Activated T-helper 2 cell treated with anti-CD3 and anti-CD28 coated beads, Interferon-gamma antibody, Interleukin-2, Interleukin-4, amounts not matched to agents 10 μg/mL and 5 μg/mL and 100 μg/mL, durations not matched to agents 14 hours and 24 hours and 36 hours (primary cell): ENCODE measurements at regions not wholly inside any gene's neighbourhood (a gene's known extent, or its start where the extent isn't known, plus 50 kb on each side); places are given as distances from the start of the nearest gene placed in this dataset.

ENCODE experiments used
- DNase-seq: peaks from one replicate; pipeline ENCODE4 v3.0.0; 2021; ENCODE audit warnings: low spot score
- H3K27ac Mint-ChIP-seq: one replicate; pipeline ENCODE4 v1.8.0; 2021; ENCODE audit warnings: mixed read lengths
- H3K27me3 Mint-ChIP-seq: one replicate; pipeline ENCODE4 v1.8.0; 2021; ENCODE audit warnings: low read depth, mixed read lengths
- H3K36me3 Mint-ChIP-seq: one replicate; pipeline ENCODE4 v1.8.0; 2021; ENCODE audit warnings: low read depth, mixed read lengths
- H3K4me1 Mint-ChIP-seq: one replicate; pipeline ENCODE4 v1.8.0; 2021; ENCODE audit warnings: low read depth, mixed read lengths
- H3K4me3 Mint-ChIP-seq: one replicate; pipeline ENCODE4 v1.8.0; 2021; ENCODE audit warnings: low read depth, mild to moderate bottlenecking, moderate library complexity, mixed read lengths
- H3K9me3 Mint-ChIP-seq: one replicate; pipeline ENCODE4 v1.8.0; 2021; ENCODE audit warnings: mixed read lengths
- intact Hi-C: fragments of 100-400 bp; cut with micrococcal nuclease; formaldehyde crosslinking; loops from one replicate; pipeline ENCODE4 v1.15.1; 2023

- intact Hi-C loops = no loop called here
- Mint-ChIP-seq H3K4me3 (no peak overlapping the region), H3K4me1 (peaks cover 12% of the 10 kb centered on the region)
These were observed 169.5 kb upstream of the EGLN3 start for GRCh38 chr14:34120185-34120977.

GRCh38 chr14:34119107-34119858, 168.4 kb upstream of the EGLN3 start:
- H3K9me3 Mint-ChIP-seq = peaks cover 6% of the 10 kb centered on the region
- no peaks in the 10 kb centered on the region for H3K36me3 Mint-ChIP-seq
- H3K4me3 Mint-ChIP-seq = no peak overlapping the region
- no peak for DNase-seq
- intact Hi-C loops = no loop called here
- H3K27me3 Mint-ChIP-seq = peaks cover 34% of the 10 kb centered on the region
- peaks cover 12% of the 10 kb centered on the region for H3K4me1 Mint-ChIP-seq
- H3K27ac Mint-ChIP-seq = no peak overlapping the region

More at GRCh38 chr14:34120185-34120977, 169.5 kb upstream of the EGLN3 start:
- Mint-ChIP-seq H3K27ac (no peak overlapping the region), H3K27me3 (peaks cover 28% of the 10 kb centered on the region), H3K36me3 (no peaks in the 10 kb centered on the region), H3K9me3 (peaks cover 6% of the 10 kb centered on the region)
- no peak for DNase-seq

DNA sequence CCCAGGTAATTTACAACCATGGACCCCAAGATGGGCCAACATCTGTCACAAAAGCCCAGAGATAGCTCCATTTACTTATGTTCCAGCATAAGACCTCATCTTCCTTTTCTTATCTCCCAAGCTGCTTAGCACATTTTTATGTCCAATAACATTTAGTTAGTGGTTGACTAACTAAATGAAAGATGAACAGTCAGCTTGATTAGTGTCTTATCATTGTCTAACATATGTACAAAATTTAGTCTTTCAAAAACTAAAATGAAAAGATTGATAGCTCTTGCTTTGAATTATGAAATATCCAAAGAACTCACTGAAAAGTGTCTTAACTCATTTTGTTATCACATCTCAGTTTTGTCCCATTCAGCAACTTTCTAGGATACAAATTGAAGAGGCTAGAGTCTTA, 163.1 kb upstream of the EGLN3 start:
- Mint-ChIP-seq H3K27ac (no peak overlapping the region), H3K4me1 (peaks cover 3% of the 10 kb centered on the region), H3K27me3 (peaks cover 46% of the 10 kb centered on the region), H3K36me3 (no peaks in the 10 kb centered on the region), H3K4me3 (no peak overlapping the region), H3K9me3 (peaks cover 6% of the 10 kb centered on the region)
- DNase-seq = no peak
- intact Hi-C loops = no loop called here

- no peak for DNase-seq
- peaks cover 5% of the 10 kb centered on the region for H3K4me1 Mint-ChIP-seq
- no peaks in the 10 kb centered on the region for H3K36me3 Mint-ChIP-seq
- peaks cover 6% of the 10 kb centered on the region for H3K9me3 Mint-ChIP-seq
- H3K27ac Mint-ChIP-seq = no peak overlapping the region
- no peak overlapping the region for H3K4me3 Mint-ChIP-seq
- intact Hi-C loops = no loop called here
- H3K27me3 Mint-ChIP-seq = peaks cover 46% of the 10 kb centered on the region
These were observed 162.2 kb upstream of the EGLN3 start for GRCh38 chr14:34113005-34113511.

DNA sequence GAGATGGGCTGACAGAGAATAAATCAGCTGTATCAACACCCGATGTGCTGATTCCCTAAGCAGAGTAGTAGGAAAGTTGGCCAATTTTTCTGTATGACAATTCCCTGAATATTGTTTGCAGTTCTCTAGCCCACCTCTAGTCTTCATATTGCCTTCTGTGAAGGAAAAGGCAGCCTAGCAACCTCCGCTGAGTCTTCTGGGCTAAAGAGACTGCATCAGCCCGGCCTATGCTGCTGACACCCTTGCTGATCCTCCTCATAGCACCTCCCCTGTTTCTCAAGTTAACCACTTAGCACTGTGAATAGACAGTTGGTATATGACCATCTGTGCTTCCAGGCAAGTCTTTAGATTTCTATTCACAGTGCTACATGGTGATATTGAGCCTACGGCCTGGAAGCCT, 161.1 kb upstream of the EGLN3 start:
- H3K27me3 Mint-ChIP-seq = peaks cover 48% of the 10 kb centered on the region
- peaks cover 5% of the 10 kb centered on the region for H3K4me1 Mint-ChIP-seq
- H3K4me3 Mint-ChIP-seq = no peak overlapping the region
- intact Hi-C loops = no loop called here
- peaks cover 6% of the 10 kb centered on the region for H3K9me3 Mint-ChIP-seq
- no peaks in the 10 kb centered on the region for H3K36me3 Mint-ChIP-seq
- H3K27ac Mint-ChIP-seq = no peak overlapping the region
- no peak for DNase-seq

- peaks cover 5% of the 10 kb centered on the region for H3K4me1 Mint-ChIP-seq
- H3K27me3 Mint-ChIP-seq = peaks cover 51% of the 10 kb centered on the region
- no peaks in the 10 kb centered on the region for H3K36me3 Mint-ChIP-seq
- peaks cover 6% of the 10 kb centered on the region for H3K9me3 Mint-ChIP-seq
- no peak for DNase-seq
- no peak overlapping the region for H3K27ac Mint-ChIP-seq
- no peak overlapping the region for H3K4me3 Mint-ChIP-seq
- intact Hi-C loops = no loop called here
These were observed 160.6 kb upstream of the EGLN3 start for GRCh38 chr14:34111505-34111904.

GRCh38 chr14:34110531-34110930, 159.7 kb upstream of the EGLN3 start:
- no peak overlapping the region for H3K4me3 Mint-ChIP-seq
- H3K36me3 Mint-ChIP-seq = no peaks in the 10 kb centered on the region
- H3K4me1 Mint-ChIP-seq = peaks cover 5% of the 10 kb centered on the region
- DNase-seq = no peak
- no peak overlapping the region for H3K27ac Mint-ChIP-seq
- intact Hi-C loops = no loop called here
- H3K27me3 Mint-ChIP-seq = peaks cover 50% of the 10 kb centered on the region
- no peaks in the 10 kb centered on the region for H3K9me3 Mint-ChIP-seq

DNA sequence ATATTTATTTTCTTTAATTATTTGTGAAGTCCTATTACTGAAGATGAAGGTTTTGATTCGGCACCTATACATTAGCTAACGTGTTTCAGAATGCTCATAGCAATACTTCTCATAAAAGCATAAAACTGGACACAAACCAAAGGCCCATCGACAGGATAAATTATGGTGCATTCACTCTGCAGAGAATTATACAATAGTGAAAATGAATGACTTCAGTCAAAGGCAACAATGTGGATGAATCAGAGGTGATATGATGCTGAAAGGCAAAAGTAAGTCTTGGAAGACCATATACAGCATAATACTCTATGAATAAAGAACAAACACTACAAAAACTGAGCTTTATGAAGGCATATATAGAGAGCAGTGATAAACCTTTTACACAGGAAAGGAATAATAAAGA, 156.6 kb upstream of the EGLN3 start:
- H3K27ac Mint-ChIP-seq = no peak overlapping the region
- H3K9me3 Mint-ChIP-seq = no peaks in the 10 kb centered on the region
- peaks cover 28% of the 10 kb centered on the region for H3K27me3 Mint-ChIP-seq
- no peak overlapping the region for H3K4me3 Mint-ChIP-seq
- intact Hi-C loops = no loop called here
- H3K4me1 Mint-ChIP-seq = peaks cover 5% of the 10 kb centered on the region
- DNase-seq = no peak
- no peaks in the 10 kb centered on the region for H3K36me3 Mint-ChIP-seq

- Mint-ChIP-seq H3K36me3 (no peaks in the 10 kb centered on the region), H3K4me1 (peaks cover 5% of the 10 kb centered on the region), H3K27ac (no peak overlapping the region), H3K9me3 (no peaks in the 10 kb centered on the region), H3K4me3 (no peak overlapping the region), H3K27me3 (peaks cover 24% of the 10 kb centered on the region)
- DNase-seq = no peak
- intact Hi-C loops = no loop called here
These were observed 155.4 kb upstream of the EGLN3 start for GRCh38 chr14:34106310-34106709.

GRCh38 chr14:34104489-34105397, 153.9 kb upstream of the EGLN3 start:
- H3K4me1 Mint-ChIP-seq = peaks cover 5% of the 10 kb centered on the region
- H3K36me3 Mint-ChIP-seq = no peaks in the 10 kb centered on the region
- H3K27ac Mint-ChIP-seq = no peak overlapping the region
- H3K4me3 Mint-ChIP-seq = no peak overlapping the region
- H3K27me3 Mint-ChIP-seq = peaks cover 22% of the 10 kb centered on the region
- H3K9me3 Mint-ChIP-seq = no peaks in the 10 kb centered on the region
- DNase-seq = no peak
- intact Hi-C loops = no loop called here

DNA sequence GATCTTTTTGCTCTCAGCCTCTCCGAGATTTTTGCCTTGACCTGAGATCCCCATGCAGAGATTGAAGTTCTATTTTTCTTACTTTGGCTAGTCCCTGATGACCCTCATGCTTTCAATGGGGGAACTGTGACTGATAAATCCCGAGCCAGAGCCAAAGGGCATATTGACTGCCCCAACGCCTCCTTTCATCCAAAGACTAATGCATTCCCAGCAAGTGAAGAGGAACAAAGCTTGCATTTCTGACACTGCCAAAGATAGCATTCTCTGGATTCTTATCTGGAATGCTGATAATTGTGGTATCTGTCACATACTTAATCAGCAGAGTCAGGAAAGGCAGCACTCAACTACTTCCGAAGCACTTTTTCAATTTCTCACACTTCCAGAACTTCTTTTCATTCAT, 152.3 kb upstream of the EGLN3 start:
- intact Hi-C loops = no loop called here
- no peaks in the 10 kb centered on the region for H3K36me3 Mint-ChIP-seq
- H3K9me3 Mint-ChIP-seq = no peaks in the 10 kb centered on the region

DNA sequence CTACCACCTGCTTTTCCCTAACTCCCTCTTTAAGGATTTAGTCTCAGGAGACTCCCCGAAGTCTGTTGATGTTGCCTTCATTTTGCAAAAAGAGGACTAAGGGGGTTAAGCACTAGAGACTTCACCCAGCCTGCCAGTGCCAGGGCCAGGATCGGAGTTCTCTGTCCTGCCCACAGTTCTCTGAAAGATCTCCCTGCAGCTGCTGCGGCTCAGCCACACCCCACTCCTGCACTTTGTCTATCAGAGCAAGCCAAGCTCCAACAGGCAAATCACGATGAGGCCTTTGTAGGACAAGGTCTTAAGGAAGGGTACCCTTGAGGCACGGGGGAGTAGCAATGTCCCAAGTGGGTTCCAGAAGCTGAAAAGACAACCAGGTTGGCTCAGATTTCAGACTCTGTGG, 148.8 kb upstream of the EGLN3 start:
- intact Hi-C loops = loop anchor here (2.0 kb wide), 1 partner anchor 127 kb away; no protein-coding TSS in a partner anchor
- H3K4me3 Mint-ChIP-seq = no peak overlapping the region
- H3K9me3 Mint-ChIP-seq = no peaks in the 10 kb centered on the region
- no peak overlapping the region for H3K27ac Mint-ChIP-seq
- peaks cover 11% of the 10 kb centered on the region for H3K36me3 Mint-ChIP-seq
- H3K27me3 Mint-ChIP-seq = peaks cover 2% of the 10 kb centered on the region
- no peak for DNase-seq
- peaks cover 45% of the 10 kb centered on the region for H3K4me1 Mint-ChIP-seq

More for the DNA sequence above, 152.3 kb upstream of the EGLN3 start:
- Mint-ChIP-seq H3K4me1 (peaks cover 16% of the 10 kb centered on the region), H3K27ac (no peak overlapping the region), H3K27me3 (peaks cover 15% of the 10 kb centered on the region), H3K4me3 (no peak overlapping the region)
- no peak for DNase-seq
